ENCODE measurements at regions not wholly inside any gene's neighbourhood (a gene's known extent, or its start where the extent isn't known, plus 50 kb on each side); places are given as distances from the start of the nearest gene placed in this dataset.
A peak's percentile ranks its signal among the peaks of the same experiment; 100 is the strongest.

DNA sequence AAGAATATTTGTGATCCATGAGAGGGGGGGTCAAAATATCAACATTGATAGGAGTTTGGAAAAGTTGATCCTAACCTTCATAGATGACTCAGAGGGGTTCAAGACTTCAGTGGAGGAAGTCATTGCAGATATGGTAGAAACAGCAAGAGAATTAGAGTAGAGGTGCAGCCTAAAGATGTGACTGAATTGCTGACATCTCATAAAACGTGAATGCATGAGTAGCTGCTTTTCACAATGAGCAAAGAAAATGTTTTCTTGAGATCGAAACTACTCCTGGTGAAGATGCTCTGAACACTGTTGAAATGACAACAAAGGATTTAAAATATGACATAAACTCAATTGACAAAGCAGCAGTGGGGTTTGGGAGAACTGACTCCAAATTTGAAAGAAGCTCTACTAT lies 700.7 kb upstream of the FZD8 start:
- TF ChIP-seq CTCF (IDR thresholded peaks at IDR 0.05; ENCODE audit: control insufficient read depth, insufficient read depth, low read depth, low read length, missing control alignments): no peak
- no peak for DNase-seq (ENCODE audit: low read depth)
- H3K4me3 ChIP-seq (ENCODE audit: control insufficient read depth, low read depth, low read length): no peak overlapping the region

- no peak overlapping the region for H3K4me3 ChIP-seq (ENCODE audit: control insufficient read depth, low read depth, low read length)
- no peak for TF ChIP-seq CTCF (IDR thresholded peaks at IDR 0.05; ENCODE audit: control insufficient read depth, insufficient read depth, low read depth, low read length, missing control alignments)
- no peak for DNase-seq (ENCODE audit: low read depth)
Observed at GRCh38 chr10:36341471-36341870, 699.4 kb upstream of the FZD8 start.

- H3K4me3 ChIP-seq (ENCODE audit: control insufficient read depth, low read depth, low read length): no peak overlapping the region
- no peak for TF ChIP-seq CTCF (IDR thresholded peaks at IDR 0.05; ENCODE audit: control insufficient read depth, insufficient read depth, low read depth, low read length, missing control alignments)
- DNase-seq (ENCODE audit: low read depth): peak; percentile 45
Observed at GRCh38 chr10:36336315-36336714, 694.2 kb upstream of the FZD8 start.

GRCh38 chr10:36333446-36333845 lies 691.4 kb upstream of the FZD8 start:
- DNase-seq (ENCODE audit: low read depth): no peak
- no peak for TF ChIP-seq CTCF (IDR thresholded peaks at IDR 0.05; ENCODE audit: control insufficient read depth, insufficient read depth, low read depth, low read length, missing control alignments)
- H3K4me3 ChIP-seq (ENCODE audit: control insufficient read depth, low read depth, low read length): no peak overlapping the region

GRCh38 chr10:36332926-36333325 lies 690.8 kb upstream of the FZD8 start:
- no peak for TF ChIP-seq CTCF (IDR thresholded peaks at IDR 0.05; ENCODE audit: control insufficient read depth, insufficient read depth, low read depth, low read length, missing control alignments)
- DNase-seq (ENCODE audit: low read depth): no peak
- no peak overlapping the region for H3K4me3 ChIP-seq (ENCODE audit: control insufficient read depth, low read depth, low read length)

DNA sequence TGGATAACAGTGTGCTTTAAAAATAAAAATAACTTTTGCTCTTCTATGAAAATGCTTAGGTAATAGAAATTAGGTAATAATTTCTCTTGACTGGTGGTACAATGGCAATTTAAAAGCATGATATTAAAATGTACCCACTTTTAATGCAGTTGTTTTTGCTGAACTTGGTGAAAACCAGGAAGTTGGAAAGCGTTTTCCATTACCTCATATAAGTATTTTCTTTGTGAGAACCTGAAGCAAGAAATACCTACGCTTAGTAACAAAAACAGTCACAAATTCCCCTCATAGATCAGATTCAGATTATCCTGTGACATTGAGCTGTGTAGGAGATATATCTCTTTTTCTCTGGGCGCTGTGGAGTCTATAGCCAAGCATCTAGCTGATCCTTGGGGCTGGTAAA lies 689.0 kb upstream of the FZD8 start:
- DNase-seq (ENCODE audit: low read depth): no peak
- no peak for TF ChIP-seq CTCF (IDR thresholded peaks at IDR 0.05; ENCODE audit: control insufficient read depth, insufficient read depth, low read depth, low read length, missing control alignments)
- no peak overlapping the region for H3K4me3 ChIP-seq (ENCODE audit: control insufficient read depth, low read depth, low read length)

DNA sequence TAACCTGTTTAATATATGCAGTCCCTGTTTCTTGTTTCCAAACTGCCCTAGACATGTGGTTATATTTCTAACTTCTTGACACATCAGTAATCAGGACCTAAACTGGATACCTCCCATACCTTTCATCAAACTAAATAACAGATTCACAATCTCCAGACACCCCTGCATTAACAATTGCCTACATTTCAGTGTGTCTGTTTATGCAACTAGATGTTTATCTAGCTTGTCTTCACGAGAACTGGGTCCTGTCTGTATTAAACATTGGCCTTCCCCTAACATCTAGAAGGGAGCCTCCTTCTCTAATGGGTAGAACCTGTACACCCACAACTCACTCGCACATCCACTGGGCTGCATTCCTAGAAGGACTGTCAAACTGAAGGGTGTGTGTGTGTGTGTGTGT lies 683.7 kb upstream of the FZD8 start:
- no peak for TF ChIP-seq CTCF (IDR thresholded peaks at IDR 0.05; ENCODE audit: control insufficient read depth, insufficient read depth, low read depth, low read length, missing control alignments)

More for the DNA sequence above, 683.7 kb upstream of the FZD8 start:
- no peak overlapping the region for H3K4me3 ChIP-seq (ENCODE audit: control insufficient read depth, low read depth, low read length)
- DNase-seq (ENCODE audit: low read depth): no peak
